A549 (cell line): ENCODE measurements at regions not wholly inside any gene's neighbourhood (a gene's known extent, or its start where the extent isn't known, plus 50 kb on each side); places are given as distances from the start of the nearest gene placed in this dataset.

Source experiments
- CTCF ChIP-seq: fragments of >200 bp; sonication (Bioruptor Twin); formaldehyde crosslinking; IDR thresholded peaks from 3 replicates; pipeline ENCODE4 v1.5.1; 2016
- E2F6 ChIP-seq: IDR thresholded peaks from 2 replicates; pipeline ENCODE4 v1.6.1; 2012; ENCODE audit warnings: low read depth, borderline replicate concordance
- EP300 ChIP-seq, 2 experiments: fragments of >200 bp; sonication (Bioruptor Twin); formaldehyde crosslinking; IDR thresholded peaks; 2 replicates in 1 of 2; 3 replicates in 1 of 2; pipeline ENCODE4 v1.6.1; 2016 to 2017
- ESRRA ChIP-seq: fragments of 150-350 bp; IDR thresholded peaks from 2 replicates; pipeline ENCODE4 v1.6.1; 2014; ENCODE audit warnings: mild to moderate bottlenecking, low read length, borderline replicate concordance
- KDM5A ChIP-seq: fragments of 200-600 bp; sonication (generic); IDR thresholded peaks from 2 replicates; pipeline ENCODE4 v1.6.1; 2016; ENCODE audit warnings: antibody characterized with exemption, mild to moderate bottlenecking
- NFE2L2 ChIP-seq: fragments of 150-350 bp; conservative IDR thresholded peaks from 2 replicates; pipeline ENCODE4 v1.6.1; 2014; ENCODE audit warnings: low read length
- NR3C1 ChIP-seq: fragments of >200 bp; sonication (Bioruptor Twin); formaldehyde crosslinking; IDR thresholded peaks from 3 replicates; pipeline ENCODE4 v1.6.1; 2017
- RAD21 ChIP-seq, 2 experiments: fragments of >200 bp in 1 of 2; sonication (Bioruptor Twin) in 1 of 2; formaldehyde crosslinking in 1 of 2; IDR thresholded peaks in 1 of 2; conservative IDR thresholded peaks in 1 of 2; 2 replicates in 1 of 2; 3 replicates in 1 of 2; pipeline ENCODE4 v1.6.1; 2012 to 2018; ENCODE audit warnings: inconsistent platforms in 1 of 2
- REST ChIP-seq: fragments of 200-600 bp; sonication (generic); IDR thresholded peaks from 2 replicates; pipeline ENCODE4 v1.6.1; 2016; ENCODE audit warnings: antibody characterized with exemption, mild to moderate bottlenecking, moderate library complexity
- RFX5 ChIP-seq: fragments of 450-650 bp; IDR thresholded peaks from 2 replicates; pipeline ENCODE4 v1.7.1; 2014; ENCODE audit warnings: antibody characterized with exemption, mild to moderate bottlenecking, moderate library complexity
- SMC3 ChIP-seq: fragments of >200 bp; sonication (Bioruptor Twin); formaldehyde crosslinking; IDR thresholded peaks from 3 replicates; pipeline ENCODE4 v1.6.1; 2018; ENCODE audit warnings: inconsistent platforms

- no peak for TF ChIP-seq NFE2L2
- TF ChIP-seq CTCF: no peak
- no peak for TF ChIP-seq NR3C1
- no peak for TF ChIP-seq EP300 (IDR thresholded peaks at IDR 0.05)
- TF ChIP-seq E2F6: no peak
- no peak for TF ChIP-seq SMC3
- no peak for TF ChIP-seq ESRRA
- TF ChIP-seq RAD21 (conservative IDR thresholded peaks at IDR 0.05 in 1 of 2, IDR thresholded peaks at IDR 0.05 in 1 of 2): no peak
- TF ChIP-seq KDM5A: no peak
- TF ChIP-seq REST: no peak
- TF ChIP-seq RFX5: no peak
Observed at GRCh38 chr6:15131234-15131633, 114.6 kb upstream of the JARID2 start.
